Large intestine (tissue), 3 donors: ENCODE measurements at regions not wholly inside any gene's neighbourhood (a gene's known extent, or its start where the extent isn't known, plus 50 kb on each side); places are given as distances from the start of the nearest gene placed in this dataset.

Experiments used
- DNase-seq, 2 donors: peaks; one replicate each; pipeline versions ENCODE4 v3.0.0 to v3.0.0-alpha.2; 2013
- H3K27ac ChIP-seq: one replicate; pipeline ENCODE4 v1.5.1; 2013; ENCODE audit warnings: low read length
- H3K27me3 ChIP-seq: 2 replicates; pipeline ENCODE4 v1.6.1; 2013; ENCODE audit warnings: low read length; ENCODE audit not compliant: control insufficient read depth, insufficient read depth
- H3K36me3 ChIP-seq: 2 replicates; pipeline ENCODE4 v1.6.1; 2013; ENCODE audit warnings: low read length; ENCODE audit not compliant: control insufficient read depth, insufficient read depth
- H3K4me1 ChIP-seq: one replicate; pipeline ENCODE4 v1.6.1; 2013; ENCODE audit warnings: low read length; ENCODE audit not compliant: control insufficient read depth, insufficient read depth
- H3K4me3 ChIP-seq: one replicate; pipeline ENCODE4 v1.5.1; 2013; ENCODE audit warnings: low read length
- H3K9me3 ChIP-seq: one replicate; pipeline ENCODE4 v1.6.1; 2013; ENCODE audit warnings: mild to moderate bottlenecking, low read depth, low read length, moderate library complexity; ENCODE audit not compliant: control insufficient read depth
- WGBS: methylation state at CpG from one replicate; pipeline ENCODE4 v1.1.5; 2013; ENCODE audit warnings: low lambda C conversion rate; ENCODE audit not compliant: insufficient coverage; 5-methylcytosine and 5-hydroxymethylcytosine counted together

GRCh38 chr20:40591536-40591935 lies 97.5 kb downstream of the MAFB start:
- Histone ChIP-seq H3K4me1 (no peaks in the 10 kb centered on the region), H3K27ac (no peak overlapping the region), H3K36me3 (no peaks in the 10 kb centered on the region), H3K27me3 (peaks cover 24% of the 10 kb centered on the region), H3K4me3 (no peak overlapping the region), H3K9me3 (no peaks in the 10 kb centered on the region)
- WGBS: no CpG with 5 or more reads among the region's 1 CpG
- DNase-seq: no peak

GRCh38 chr20:40591119-40591518 lies 97.9 kb downstream of the MAFB start:
- no peak overlapping the region for H3K27ac ChIP-seq
- H3K4me1 ChIP-seq: no peaks in the 10 kb centered on the region
- peaks cover 24% of the 10 kb centered on the region for H3K27me3 ChIP-seq
- no peaks in the 10 kb centered on the region for H3K9me3 ChIP-seq
- H3K4me3 ChIP-seq: no peak overlapping the region
- WGBS: no CpG with 5 or more reads among the region's 1 CpG
- DNase-seq: no peak
- no peaks in the 10 kb centered on the region for H3K36me3 ChIP-seq

GRCh38 chr20:40589581-40589980 lies 99.5 kb downstream of the MAFB start:
- no peaks in the 10 kb centered on the region for H3K9me3 ChIP-seq
- H3K36me3 ChIP-seq: no peaks in the 10 kb centered on the region
- H3K27me3 ChIP-seq: peaks cover 21% of the 10 kb centered on the region
- no peak overlapping the region for H3K4me3 ChIP-seq
- no peak for DNase-seq
- H3K4me1 ChIP-seq: no peaks in the 10 kb centered on the region
- H3K27ac ChIP-seq: no peak overlapping the region
- WGBS: no CpG with 5 or more reads among the region's 2 CpGs

GRCh38 chr20:40588891-40589290 lies 100.1 kb downstream of the MAFB start:
- Histone ChIP-seq H3K27me3 (peaks cover 21% of the 10 kb centered on the region), H3K9me3 (no peaks in the 10 kb centered on the region), H3K4me3 (no peak overlapping the region), H3K4me1 (no peaks in the 10 kb centered on the region), H3K27ac (no peak overlapping the region), H3K36me3 (no peaks in the 10 kb centered on the region)
- DNase-seq: no peak
- 100% methylated on average over 3 of the region's 4 CpGs for WGBS

GRCh38 chr20:40587038-40587437 lies 102.0 kb downstream of the MAFB start:
- no peak overlapping the region for H3K27ac ChIP-seq
- DNase-seq: no peak
- H3K4me1 ChIP-seq: peaks cover 6% of the 10 kb centered on the region
- H3K4me3 ChIP-seq: no peak overlapping the region
- H3K27me3 ChIP-seq: peaks cover 14% of the 10 kb centered on the region
- no peaks in the 10 kb centered on the region for H3K36me3 ChIP-seq
- no CpG with 5 or more reads among the region's 7 CpGs for WGBS
- no peaks in the 10 kb centered on the region for H3K9me3 ChIP-seq

- no peaks in the 10 kb centered on the region for H3K9me3 ChIP-seq
- H3K4me1 ChIP-seq: peaks cover 9% of the 10 kb centered on the region
- H3K27me3 ChIP-seq: peaks cover 8% of the 10 kb centered on the region
- no peak overlapping the region for H3K27ac ChIP-seq
- DNase-seq: peak; percentile 16 to 27
- no peaks in the 10 kb centered on the region for H3K36me3 ChIP-seq
- H3K4me3 ChIP-seq: no peak overlapping the region
- no CpG with 5 or more reads among the region's 3 CpGs for WGBS
Measured at GRCh38 chr20:40584130-40584809, 104.8 kb downstream of the MAFB start.

GRCh38 chr20:40583636-40584035 lies 105.4 kb downstream of the MAFB start:
- DNase-seq: no peak
- Histone ChIP-seq H3K4me1 (peaks cover 9% of the 10 kb centered on the region), H3K27ac (no peak overlapping the region)

GRCh38 chr20:40583205-40583604 lies 105.8 kb downstream of the MAFB start:
- H3K4me1 ChIP-seq: peaks cover 9% of the 10 kb centered on the region
- no peaks in the 10 kb centered on the region for H3K27me3 ChIP-seq
- no CpG with 5 or more reads among the region's 7 CpGs for WGBS
- H3K4me3 ChIP-seq: no peak overlapping the region
- H3K9me3 ChIP-seq: no peaks in the 10 kb centered on the region
- H3K27ac ChIP-seq: no peak overlapping the region
- H3K36me3 ChIP-seq: no peaks in the 10 kb centered on the region
- DNase-seq: no peak

More at GRCh38 chr20:40583636-40584035, 105.4 kb downstream of the MAFB start:
- no CpG with 5 or more reads among the region's 7 CpGs for WGBS
- no peaks in the 10 kb centered on the region for H3K36me3 ChIP-seq
- no peak overlapping the region for H3K4me3 ChIP-seq
- peaks cover 2% of the 10 kb centered on the region for H3K27me3 ChIP-seq
- no peaks in the 10 kb centered on the region for H3K9me3 ChIP-seq

GRCh38 chr20:40582531-40582930 lies 106.5 kb downstream of the MAFB start:
- Histone ChIP-seq H3K4me1 (peaks cover 9% of the 10 kb centered on the region), H3K27ac (no peak overlapping the region), H3K9me3 (no peaks in the 10 kb centered on the region), H3K4me3 (no peak overlapping the region), H3K27me3 (no peaks in the 10 kb centered on the region), H3K36me3 (no peaks in the 10 kb centered on the region)
- DNase-seq: peak; percentile 64 to 78
- WGBS: no CpG with 5 or more reads among the region's 4 CpGs

- no peak for DNase-seq
- no peak overlapping the region for H3K4me3 ChIP-seq
- 100% methylated on average over 1 of the region's 1 CpG for WGBS
Measured at GRCh38 chr20:40579701-40580100, 109.3 kb downstream of the MAFB start.

GRCh38 chr20:40578961-40579360 lies 110.1 kb downstream of the MAFB start:
- no peak overlapping the region for H3K4me3 ChIP-seq
- WGBS: no CpG with 5 or more reads among the region's 4 CpGs

More at GRCh38 chr20:40579701-40580100, 109.3 kb downstream of the MAFB start:
- no peaks in the 10 kb centered on the region for H3K9me3 ChIP-seq
- no peaks in the 10 kb centered on the region for H3K27me3 ChIP-seq
- H3K4me1 ChIP-seq: peaks cover 9% of the 10 kb centered on the region
- H3K27ac ChIP-seq: no peak overlapping the region
- no peaks in the 10 kb centered on the region for H3K36me3 ChIP-seq

More at GRCh38 chr20:40578961-40579360, 110.1 kb downstream of the MAFB start:
- Histone ChIP-seq H3K27me3 (no peaks in the 10 kb centered on the region), H3K4me1 (peaks cover 9% of the 10 kb centered on the region), H3K36me3 (no peaks in the 10 kb centered on the region), H3K27ac (no peak overlapping the region), H3K9me3 (no peaks in the 10 kb centered on the region)
- DNase-seq: no peak
